Mucosa of descending colon (tissue), 3 donors: ENCODE measurements at regions not wholly inside any gene's neighbourhood (a gene's known extent, or its start where the extent isn't known, plus 50 kb on each side); places are given as distances from the start of the nearest gene placed in this dataset.
A peak's percentile ranks its signal among the peaks of the same experiment; 100 is the strongest.

Source experiments
- ATAC-seq: fragments of 200-7000 bp; cut with Tn5 transposase; one replicate; pipeline ENCODE4 v1.9.1; 2020; ENCODE audit warnings: mild to moderate bottlenecking, moderate library complexity
- DNase-seq, 3 donors: peaks; one replicate each; pipeline ENCODE4 v3.0.0-alpha.2; 2020
- H3K36me3 ChIP-seq: fragments of 200-600 bp; one replicate; pipeline ENCODE4 v1.8.0; 2021; ENCODE audit warnings: low read depth, mild to moderate bottlenecking
- H3K4me1 ChIP-seq: fragments of 200-600 bp; one replicate; pipeline ENCODE4 v1.8.0; 2021; ENCODE audit warnings: low read depth, mild to moderate bottlenecking
- H3K4me3 ChIP-seq: fragments of 200-600 bp; one replicate; pipeline ENCODE4 v1.8.0; 2021; ENCODE audit warnings: mild to moderate bottlenecking
- H3K9me3 ChIP-seq: fragments of 200-600 bp; one replicate; pipeline ENCODE4 v1.8.0; 2021; ENCODE audit warnings: mild to moderate bottlenecking
- intact Hi-C, 2 donors: fragments of 100-400 bp; cut with DNase I in 1 of 2; cut with micrococcal nuclease in 1 of 2; formaldehyde crosslinking; loops; one replicate each; pipeline versions ENCODE4 v1.11.0 to v1.11.1; 2022; cut with DNase I, micrococcal nuclease
- TF ChIP-seq, protein P1 (sequence below): fragments of 200-600 bp; IDR thresholded peaks from one replicate; pipeline ENCODE4 v1.8.0; 2022; ENCODE audit warnings: antibody characterized with exemption, mild to moderate bottlenecking
- donor health status: DM: no; HTN: no; CAD: no; lungs with moderate emphysema.
- donor health status: DM: no; HTN: no; CAD: no.
- donor health status: DM: no; HTN: yes; CAD: no.

DNA sequence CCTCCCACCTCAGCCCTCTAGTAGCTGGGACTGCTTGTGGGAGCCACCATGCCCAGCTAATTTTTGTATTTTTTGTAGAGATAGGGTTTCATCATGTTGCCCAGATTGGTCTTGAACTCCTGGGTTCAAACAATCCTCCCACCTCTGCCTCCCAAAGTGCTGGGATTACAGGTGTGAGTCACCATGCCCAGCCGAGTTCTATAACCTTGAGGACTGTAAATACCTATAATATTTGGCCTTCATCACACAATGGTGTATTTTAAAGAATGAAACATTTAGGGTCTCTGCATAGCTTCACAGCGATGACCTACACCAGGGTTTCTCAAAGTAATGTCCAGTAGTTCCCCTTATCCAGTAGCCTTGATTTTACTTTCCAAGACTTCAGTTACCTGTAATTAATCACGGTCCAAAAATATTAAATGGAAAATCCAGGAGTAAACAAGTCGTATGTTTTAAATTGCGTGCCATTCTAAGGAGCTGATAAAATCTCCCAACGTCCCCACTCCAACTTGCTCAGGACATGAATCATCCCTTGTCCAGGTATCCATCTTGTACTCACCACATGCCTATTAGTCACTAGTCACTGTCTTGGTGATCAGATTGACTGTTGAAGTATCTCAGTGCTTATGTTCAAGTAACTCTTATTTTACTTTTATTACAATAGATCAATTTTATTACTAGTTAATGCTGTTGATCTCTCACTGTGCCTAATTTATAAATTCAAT, 368.2 kb downstream of the BTG1 start:
- H3K36me3 ChIP-seq, result no peaks in the 10 kb centered on the region
- peaks cover 11% of the 10 kb centered on the region for H3K4me1 ChIP-seq
- no peak overlapping the region for H3K4me3 ChIP-seq
- intact Hi-C loops, result no loop called here
- TF ChIP-seq, protein P1, sequence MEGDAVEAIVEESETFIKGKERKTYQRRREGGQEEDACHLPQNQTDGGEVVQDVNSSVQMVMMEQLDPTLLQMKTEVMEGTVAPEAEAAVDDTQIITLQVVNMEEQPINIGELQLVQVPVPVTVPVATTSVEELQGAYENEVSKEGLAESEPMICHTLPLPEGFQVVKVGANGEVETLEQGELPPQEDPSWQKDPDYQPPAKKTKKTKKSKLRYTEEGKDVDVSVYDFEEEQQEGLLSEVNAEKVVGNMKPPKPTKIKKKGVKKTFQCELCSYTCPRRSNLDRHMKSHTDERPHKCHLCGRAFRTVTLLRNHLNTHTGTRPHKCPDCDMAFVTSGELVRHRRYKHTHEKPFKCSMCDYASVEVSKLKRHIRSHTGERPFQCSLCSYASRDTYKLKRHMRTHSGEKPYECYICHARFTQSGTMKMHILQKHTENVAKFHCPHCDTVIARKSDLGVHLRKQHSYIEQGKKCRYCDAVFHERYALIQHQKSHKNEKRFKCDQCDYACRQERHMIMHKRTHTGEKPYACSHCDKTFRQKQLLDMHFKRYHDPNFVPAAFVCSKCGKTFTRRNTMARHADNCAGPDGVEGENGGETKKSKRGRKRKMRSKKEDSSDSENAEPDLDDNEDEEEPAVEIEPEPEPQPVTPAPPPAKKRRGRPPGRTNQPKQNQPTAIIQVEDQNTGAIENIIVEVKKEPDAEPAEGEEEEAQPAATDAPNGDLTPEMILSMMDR, result no peak
- no peak for ATAC-seq
- no peak for DNase-seq
- H3K9me3 ChIP-seq, result no peaks in the 10 kb centered on the region

DNA sequence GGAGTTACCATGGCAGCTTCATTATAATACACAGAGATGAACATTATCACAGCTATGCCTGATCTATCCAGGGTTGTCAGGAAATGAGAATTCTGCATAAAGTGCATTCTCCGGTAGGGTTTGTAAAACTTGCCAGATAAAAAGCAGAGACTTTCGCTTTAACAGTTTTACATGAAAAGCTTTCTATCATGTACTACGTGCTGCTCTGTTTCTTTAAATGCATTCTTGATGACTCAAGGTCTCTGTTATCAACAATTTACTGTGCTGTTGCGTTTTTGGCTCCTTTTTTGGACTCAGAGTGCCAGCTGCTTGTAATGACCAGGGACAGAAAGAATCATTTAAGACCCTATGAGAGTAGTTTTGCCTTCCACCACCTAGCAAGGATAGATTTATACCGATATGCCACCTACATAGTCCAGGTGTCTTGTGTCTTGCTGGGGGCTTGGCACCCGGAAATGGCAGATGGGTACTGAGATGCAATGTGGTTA, 371.2 kb downstream of the BTG1 start:
- no peak overlapping the region for H3K4me3 ChIP-seq
- TF ChIP-seq, protein P1, result no peak

DNA sequence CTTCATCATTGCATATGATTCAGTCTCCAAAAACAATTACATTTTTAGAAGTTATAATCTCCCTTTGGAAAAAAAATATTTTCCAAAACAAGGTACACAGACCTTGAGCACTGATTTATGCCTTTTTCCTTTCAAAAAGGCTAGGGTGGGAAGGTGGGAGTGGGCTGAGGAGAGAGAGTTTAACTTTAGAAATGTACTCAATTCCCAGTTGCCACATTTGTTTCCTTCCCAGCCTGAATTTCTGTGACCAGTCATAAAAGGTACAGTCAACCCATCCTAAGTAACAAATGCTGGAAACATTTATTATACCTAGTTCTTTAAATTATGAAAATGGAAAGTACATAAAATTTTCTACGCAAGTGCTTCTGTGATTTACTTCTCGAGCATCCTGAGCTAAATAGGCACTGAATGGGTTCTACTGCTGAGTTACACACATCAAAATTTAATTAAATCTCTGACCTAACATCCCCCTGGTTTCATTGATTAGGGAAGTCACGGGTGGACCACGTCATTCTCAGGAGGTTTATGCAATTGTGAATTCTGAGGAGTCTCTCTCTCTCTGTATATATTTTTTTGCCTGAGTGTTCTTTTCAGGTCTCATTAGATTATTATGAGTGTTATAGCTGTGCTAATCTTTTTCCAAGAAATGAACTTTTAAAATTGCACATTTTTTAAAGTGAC, 371.8 kb downstream of the BTG1 start:
- no peak for DNase-seq
- intact Hi-C loops, result no loop called here
- TF ChIP-seq, protein P1, result no peak
- Histone ChIP-seq H3K9me3 (no peaks in the 10 kb centered on the region), H3K36me3 (no peaks in the 10 kb centered on the region), H3K4me3 (no peak overlapping the region), H3K4me1 (peaks cover 4% of the 10 kb centered on the region)
- no peak for ATAC-seq

More for the DNA sequence above, 371.2 kb downstream of the BTG1 start:
- Histone ChIP-seq H3K9me3 (no peaks in the 10 kb centered on the region), H3K4me1 (peaks cover 10% of the 10 kb centered on the region), H3K36me3 (no peaks in the 10 kb centered on the region)
- DNase-seq (peak in 1 of 3 donors; percentile 7), ATAC-seq (no peak)
- intact Hi-C loops, result no loop called here

DNA sequence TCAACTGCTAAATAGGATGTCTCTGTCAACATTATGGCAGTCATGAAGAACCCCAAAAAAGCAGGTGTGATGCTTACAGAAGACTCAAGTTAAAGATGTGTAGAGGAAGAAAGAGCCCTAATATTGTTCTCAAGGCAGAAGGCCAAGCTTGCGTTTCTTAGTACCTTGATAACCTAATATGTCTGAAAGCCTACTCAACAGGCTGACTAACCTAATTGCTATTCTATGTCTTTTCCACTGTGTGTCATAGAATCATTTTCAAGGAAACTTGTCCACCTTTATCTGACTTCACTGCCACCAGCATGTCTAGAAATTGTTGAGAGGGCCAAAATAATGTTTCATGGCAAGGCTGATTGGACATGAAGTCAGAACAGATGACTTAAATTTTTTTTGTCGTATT, 373.2 kb downstream of the BTG1 start:
- TF ChIP-seq, protein P1, result no peak
- Histone ChIP-seq H3K9me3 (no peaks in the 10 kb centered on the region), H3K4me1 (no peaks in the 10 kb centered on the region), H3K4me3 (no peak overlapping the region), H3K36me3 (no peaks in the 10 kb centered on the region)
- ATAC-seq (no peak), DNase-seq (no peak)
- intact Hi-C loops, result no loop called here

DNA sequence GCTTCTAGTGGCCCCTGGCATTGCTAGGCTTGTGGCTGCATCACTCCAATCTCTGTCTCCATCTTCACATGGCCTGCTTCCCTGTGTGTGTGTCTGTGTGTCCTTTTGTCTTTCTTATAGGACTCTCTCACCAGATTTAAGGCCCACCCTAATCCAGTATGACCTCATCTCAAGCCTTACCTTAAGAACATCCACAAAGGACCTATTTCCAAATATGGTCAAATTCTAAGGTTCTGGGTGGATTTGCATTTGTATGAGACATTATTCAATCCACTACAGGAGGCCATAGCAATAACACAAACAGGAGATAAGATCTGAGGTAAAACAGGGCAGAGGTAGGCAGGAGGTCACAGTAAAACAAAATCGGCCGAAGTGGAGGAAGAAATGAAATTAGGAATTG, 375.9 kb downstream of the BTG1 start:
- DNase-seq (no peak), ATAC-seq (no peak)
- TF ChIP-seq, protein P1, result no peak
- Histone ChIP-seq H3K4me1 (no peaks in the 10 kb centered on the region), H3K9me3 (no peaks in the 10 kb centered on the region), H3K36me3 (no peaks in the 10 kb centered on the region), H3K4me3 (no peak overlapping the region)
- intact Hi-C loops, result no loop called here
